Glutamatergic neuron (in vitro differentiated cells): ENCODE measurements at regions not wholly inside any gene's neighbourhood (a gene's known extent, or its start where the extent isn't known, plus 50 kb on each side); places are given as distances from the start of the nearest gene placed in this dataset.
"Not testable (repeated sequence)": the region's sequence is repeated elsewhere in the genome, so short reads cannot be mapped to it uniquely, and the experiment has no call there.

ENCODE experiments used
- DNase-seq: peaks from one replicate; pipeline ENCODE4 v3.0.0; 2022
- H3K27ac Mint-ChIP-seq: one replicate; pipeline ENCODE4 v1.8.0; 2020; ENCODE audit warnings: mild to moderate bottlenecking, mixed read lengths, inconsistent platforms; ENCODE audit not compliant: unreplicated experiment
- H3K27me3 Mint-ChIP-seq: one replicate; pipeline ENCODE4 v1.8.0; 2020; ENCODE audit warnings: mild to moderate bottlenecking, moderate library complexity, mixed read lengths, inconsistent platforms; ENCODE audit not compliant: unreplicated experiment
- H3K36me3 Mint-ChIP-seq: one replicate; pipeline ENCODE4 v1.8.0; 2020; ENCODE audit warnings: mild to moderate bottlenecking, mixed read lengths, inconsistent platforms; ENCODE audit not compliant: unreplicated experiment
- H3K4me1 Mint-ChIP-seq: one replicate; pipeline ENCODE4 v1.8.0; 2020; ENCODE audit warnings: mild to moderate bottlenecking, low read depth, mixed read lengths, inconsistent platforms; ENCODE audit not compliant: unreplicated experiment
- H3K4me3 Mint-ChIP-seq: one replicate; pipeline ENCODE4 v1.8.0; 2020; ENCODE audit warnings: mild to moderate bottlenecking, mixed read lengths, inconsistent platforms; ENCODE audit not compliant: unreplicated experiment
- H3K9me3 Mint-ChIP-seq: one replicate; pipeline ENCODE4 v1.8.0; 2020; ENCODE audit warnings: mild to moderate bottlenecking, moderate library complexity, mixed read lengths, inconsistent platforms; ENCODE audit not compliant: unreplicated experiment
- CTCF ChIP-seq: fragments of 200-600 bp; sonication (generic); IDR thresholded peaks from one replicate; pipeline ENCODE4 v1.5.0; 2021; ENCODE audit not compliant: partially characterized antibody, unreplicated experiment

- no peak overlapping the region for H3K4me3 Mint-ChIP-seq
- H3K4me1 Mint-ChIP-seq: no peaks in the 10 kb centered on the region
- DNase-seq: no peak
- TF ChIP-seq CTCF: no peak
- H3K27me3 Mint-ChIP-seq: no peaks in the 10 kb centered on the region
- H3K27ac Mint-ChIP-seq: no peak overlapping the region
- H3K36me3 Mint-ChIP-seq: peaks cover 11% of the 10 kb centered on the region
- H3K9me3 Mint-ChIP-seq: no peaks in the 10 kb centered on the region
Observed at GRCh38 chr5:104472811-104473210, 910.2 kb upstream of the NUDT12 start.

GRCh38 chr5:104456122-104456521, 893.5 kb upstream of the NUDT12 start:
- H3K36me3 Mint-ChIP-seq: peaks cover 11% of the 10 kb centered on the region
- H3K4me1 Mint-ChIP-seq: peaks cover 2% of the 10 kb centered on the region
- H3K4me3 Mint-ChIP-seq: no peak overlapping the region
- peaks cover 5% of the 10 kb centered on the region for H3K9me3 Mint-ChIP-seq
- no peak overlapping the region for H3K27ac Mint-ChIP-seq
- TF ChIP-seq CTCF: no peak
- H3K27me3 Mint-ChIP-seq: no peaks in the 10 kb centered on the region
- no peak for DNase-seq

- H3K4me3 Mint-ChIP-seq: peak overlapping the region; percentile 72
- peaks cover 12% of the 10 kb centered on the region for H3K36me3 Mint-ChIP-seq
Observed at GRCh38 chr5:104452550-104452949, 890.0 kb upstream of the NUDT12 start.

GRCh38 chr5:104451911-104452310, 889.3 kb upstream of the NUDT12 start:
- not testable (repeated sequence) for DNase-seq
- peak overlapping the region; percentile 72 for H3K4me3 Mint-ChIP-seq

More at GRCh38 chr5:104452550-104452949, 890.0 kb upstream of the NUDT12 start:
- Mint-ChIP-seq H3K9me3 (peaks cover 4% of the 10 kb centered on the region), H3K27ac (peak overlapping the region; percentile 79), H3K4me1 (peaks cover 2% of the 10 kb centered on the region), H3K27me3 (no peaks in the 10 kb centered on the region)
- DNase-seq: no peak
- no peak for TF ChIP-seq CTCF

GRCh38 chr5:104444656-104445055, 882.1 kb upstream of the NUDT12 start:
- H3K27me3 Mint-ChIP-seq: peaks cover 4% of the 10 kb centered on the region
- H3K36me3 Mint-ChIP-seq: peaks cover 7% of the 10 kb centered on the region
- H3K4me3 Mint-ChIP-seq: peak overlapping the region; percentile 65
- TF ChIP-seq CTCF: no peak
- peak; percentile 46 for DNase-seq
- peak overlapping the region; percentile 95 for H3K27ac Mint-ChIP-seq
- H3K4me1 Mint-ChIP-seq: peaks cover 13% of the 10 kb centered on the region
- H3K9me3 Mint-ChIP-seq: peaks cover 4% of the 10 kb centered on the region

More at GRCh38 chr5:104451911-104452310, 889.3 kb upstream of the NUDT12 start:
- peak overlapping the region; percentile 79 for H3K27ac Mint-ChIP-seq
- H3K27me3 Mint-ChIP-seq, H3K4me1 Mint-ChIP-seq, H3K9me3 Mint-ChIP-seq: not testable (repeated sequence)
- H3K36me3 Mint-ChIP-seq: peaks cover 12% of the 10 kb centered on the region

GRCh38 chr5:104443706-104444105, 881.1 kb upstream of the NUDT12 start:
- Mint-ChIP-seq H3K27me3 (peaks cover 4% of the 10 kb centered on the region), H3K27ac (no peak overlapping the region)

More at GRCh38 chr5:104443706-104444105, 881.1 kb upstream of the NUDT12 start:
- Mint-ChIP-seq H3K4me3 (no peak overlapping the region), H3K4me1 (peaks cover 13% of the 10 kb centered on the region), H3K36me3 (no peaks in the 10 kb centered on the region), H3K9me3 (peaks cover 4% of the 10 kb centered on the region)
- DNase-seq: no peak
- TF ChIP-seq CTCF: no peak
